ENCODE measurements at regions not wholly inside any gene's neighbourhood (a gene's known extent, or its start where the extent isn't known, plus 50 kb on each side); places are given as distances from the start of the nearest gene placed in this dataset.
"Not testable (repeated sequence)": the region's sequence is repeated elsewhere in the genome, so short reads cannot be mapped to it uniquely, and the experiment has no call there.

DNA sequence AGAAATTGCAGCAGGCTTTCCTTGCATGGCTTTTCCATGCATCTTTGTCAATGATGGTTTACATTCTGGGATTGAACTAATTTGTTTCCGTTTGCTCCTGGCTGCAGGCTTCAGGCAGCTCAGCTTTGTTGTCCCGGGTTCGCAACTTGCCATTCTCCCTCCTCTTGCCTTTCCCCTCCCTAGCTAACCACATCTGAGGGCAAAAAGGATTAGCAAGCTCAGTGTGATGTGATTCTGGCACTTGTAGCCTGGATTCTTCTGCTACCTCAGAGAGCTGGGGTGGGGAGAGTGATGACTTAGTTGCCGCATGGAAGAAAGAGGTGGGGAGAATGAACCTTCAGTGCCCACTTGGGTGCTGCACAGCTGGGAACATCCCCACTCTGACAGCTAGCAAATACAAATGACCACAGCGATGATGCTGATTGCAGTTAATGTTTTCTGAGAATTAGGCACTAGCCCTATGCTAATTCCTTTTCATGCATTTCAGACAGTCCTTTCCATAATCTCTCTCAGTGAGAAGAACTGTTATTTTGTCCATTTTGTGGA, 120.2 kb upstream of the SALL1 start:
- no peaks in the 10 kb centered on the region for H3K4me1 Mint-ChIP-seq
- no peak overlapping the region for H3K4me3 Mint-ChIP-seq
- no peaks in the 10 kb centered on the region for H3K36me3 Mint-ChIP-seq (ENCODE audit: insufficient read depth)
- H3K27ac Mint-ChIP-seq (ENCODE audit: low read depth) = no peak overlapping the region
- DNase-seq (ENCODE audit: low spot score in 2 of 2) = no peak
- ATAC-seq (replicated peaks; ENCODE audit: extremely low read depth, poor library complexity, severe bottlenecking) = no peak
- peaks cover 5% of the 10 kb centered on the region for H3K9me3 Mint-ChIP-seq
- no peaks in the 10 kb centered on the region for H3K27me3 Mint-ChIP-seq

- Mint-ChIP-seq H3K27ac (ENCODE audit: low read depth) (no peak overlapping the region), H3K4me1 (no peaks in the 10 kb centered on the region), H3K27me3 (no peaks in the 10 kb centered on the region), H3K9me3 (no peaks in the 10 kb centered on the region), H3K36me3 (ENCODE audit: insufficient read depth) (no peaks in the 10 kb centered on the region), H3K4me3 (no peak overlapping the region)
- no peak for ATAC-seq (replicated peaks; ENCODE audit: extremely low read depth, poor library complexity, severe bottlenecking)
- DNase-seq (ENCODE audit: low spot score in 2 of 2) = no peak
Observed at GRCh38 chr16:51268237-51268636, 117.2 kb upstream of the SALL1 start.

GRCh38 chr16:51267681-51268080, 116.6 kb upstream of the SALL1 start:
- Mint-ChIP-seq H3K4me3 (no peak overlapping the region), H3K27me3 (no peaks in the 10 kb centered on the region), H3K27ac (ENCODE audit: low read depth) (no peak overlapping the region), H3K36me3 (ENCODE audit: insufficient read depth) (no peaks in the 10 kb centered on the region), H3K4me1 (no peaks in the 10 kb centered on the region), H3K9me3 (no peaks in the 10 kb centered on the region)
- DNase-seq (ENCODE audit: low spot score in 2 of 2) (no peak), ATAC-seq (replicated peaks; ENCODE audit: extremely low read depth, poor library complexity, severe bottlenecking) (no peak)

DNA sequence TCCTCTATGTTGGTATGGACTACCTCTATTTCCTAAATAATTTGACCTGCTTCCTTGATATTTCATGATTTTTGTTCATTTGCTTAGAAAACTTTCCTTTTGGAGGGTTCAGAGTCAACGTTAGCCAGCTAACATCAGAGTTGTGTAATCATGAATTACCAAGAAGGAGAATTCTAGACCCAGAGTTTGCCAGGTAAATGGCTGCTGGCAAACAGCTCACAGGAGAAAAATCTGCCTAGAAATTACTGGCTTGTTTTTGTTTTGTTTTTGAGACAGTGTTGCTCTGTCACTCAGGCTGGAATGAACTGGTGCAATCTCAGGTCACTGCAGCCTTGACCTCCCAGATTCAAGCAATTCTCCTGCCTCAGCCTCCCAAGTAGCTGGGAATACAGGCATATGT, 111.4 kb upstream of the SALL1 start:
- Mint-ChIP-seq H3K27me3 (no peaks in the 10 kb centered on the region), H3K4me3 (no peak overlapping the region), H3K27ac (ENCODE audit: low read depth) (no peak overlapping the region), H3K36me3 (ENCODE audit: insufficient read depth) (no peaks in the 10 kb centered on the region), H3K9me3 (peaks cover 15% of the 10 kb centered on the region), H3K4me1 (no peaks in the 10 kb centered on the region)
- ATAC-seq (replicated peaks; ENCODE audit: extremely low read depth, poor library complexity, severe bottlenecking) (no peak), DNase-seq (ENCODE audit: low spot score in 2 of 2) (no peak)

- ATAC-seq (replicated peaks; ENCODE audit: extremely low read depth, poor library complexity, severe bottlenecking) = no peak
- Mint-ChIP-seq H3K4me1 (no peaks in the 10 kb centered on the region), H3K4me3 (no peak overlapping the region), H3K36me3 (ENCODE audit: insufficient read depth) (no peaks in the 10 kb centered on the region), H3K9me3 (peaks cover 15% of the 10 kb centered on the region), H3K27me3 (no peaks in the 10 kb centered on the region), H3K27ac (ENCODE audit: low read depth) (no peak overlapping the region)
- no peak for DNase-seq (ENCODE audit: low spot score in 2 of 2)
Observed at GRCh38 chr16:51261919-51262318, 110.8 kb upstream of the SALL1 start.

DNA sequence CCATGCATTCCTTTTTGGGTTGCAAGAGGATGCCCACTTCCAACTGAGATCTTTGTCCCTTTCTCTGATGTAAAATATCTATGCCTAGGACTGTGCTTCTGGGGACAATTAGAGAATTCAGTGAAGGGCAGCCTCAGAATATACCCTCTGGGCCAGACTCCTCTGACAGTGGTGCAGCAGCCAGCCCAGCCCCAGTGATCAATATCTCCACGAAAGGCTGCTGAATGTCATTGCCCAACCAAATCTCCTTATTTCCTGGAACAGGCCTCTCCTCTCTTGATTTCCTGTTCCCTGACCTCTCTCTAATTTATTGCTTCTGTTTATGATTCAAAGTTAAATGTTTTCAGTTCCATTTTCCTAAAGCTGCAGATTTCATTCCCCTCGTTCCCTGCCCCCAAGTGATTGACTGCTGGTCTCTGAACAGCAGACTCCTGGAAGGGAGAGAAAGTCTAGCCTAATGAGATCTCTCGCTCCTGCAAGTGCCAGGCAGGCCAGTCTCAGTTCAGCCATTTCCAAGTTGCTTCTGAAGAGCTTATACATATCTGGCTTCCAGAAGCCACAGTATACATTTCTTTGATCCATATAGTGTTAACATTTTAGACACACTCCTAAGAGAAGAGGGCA, 104.4 kb upstream of the SALL1 start:
- DNase-seq (ENCODE audit: low spot score in 2 of 2) (no peak), ATAC-seq (replicated peaks; ENCODE audit: extremely low read depth, poor library complexity, severe bottlenecking) (no peak)
- Mint-ChIP-seq H3K27me3 (no peaks in the 10 kb centered on the region), H3K4me1 (no peaks in the 10 kb centered on the region), H3K27ac (ENCODE audit: low read depth) (no peak overlapping the region), H3K36me3 (ENCODE audit: insufficient read depth) (peaks cover 2% of the 10 kb centered on the region), H3K9me3 (peaks cover 32% of the 10 kb centered on the region), H3K4me3 (no peak overlapping the region)

- ATAC-seq (replicated peaks; ENCODE audit: extremely low read depth, poor library complexity, severe bottlenecking); H3K27me3 Mint-ChIP-seq; H3K4me1 Mint-ChIP-seq; H3K27ac Mint-ChIP-seq (ENCODE audit: low read depth); H3K36me3 Mint-ChIP-seq (ENCODE audit: insufficient read depth); DNase-seq (ENCODE audit: low spot score in 2 of 2); H3K4me3 Mint-ChIP-seq: not testable (repeated sequence)
- peaks cover 32% of the 10 kb centered on the region for H3K9me3 Mint-ChIP-seq
Observed at GRCh38 chr16:51254390-51254789, 103.3 kb upstream of the SALL1 start.

GRCh38 chr16:51248217-51248616, 97.1 kb upstream of the SALL1 start:
- no peaks in the 10 kb centered on the region for H3K4me1 Mint-ChIP-seq
- H3K4me3 Mint-ChIP-seq = no peak overlapping the region
- ATAC-seq (replicated peaks; ENCODE audit: extremely low read depth, poor library complexity, severe bottlenecking) (no peak), DNase-seq (ENCODE audit: low spot score in 2 of 2) (no peak)
- H3K27ac Mint-ChIP-seq (ENCODE audit: low read depth) = no peak overlapping the region
- H3K36me3 Mint-ChIP-seq (ENCODE audit: insufficient read depth) = peaks cover 2% of the 10 kb centered on the region
- peaks cover 6% of the 10 kb centered on the region for H3K9me3 Mint-ChIP-seq
- no peaks in the 10 kb centered on the region for H3K27me3 Mint-ChIP-seq

DNA sequence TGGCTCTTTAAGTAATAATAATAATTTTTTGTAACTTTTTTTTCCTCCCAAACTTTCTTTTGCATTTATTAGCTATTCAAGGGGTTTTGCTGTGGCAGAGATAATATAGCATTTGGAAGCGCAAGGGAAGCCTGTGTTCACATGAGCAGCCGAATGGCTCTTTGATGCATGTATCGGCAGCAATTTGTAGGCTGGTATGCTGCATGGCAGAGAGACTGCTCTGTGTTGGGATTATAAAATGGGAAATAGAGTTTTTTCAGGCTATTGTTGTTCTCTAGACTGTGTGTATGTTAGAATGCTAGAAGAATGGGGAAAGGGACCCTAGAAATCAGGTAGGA, 94.6 kb upstream of the SALL1 start:
- H3K27me3 Mint-ChIP-seq = no peaks in the 10 kb centered on the region
- H3K36me3 Mint-ChIP-seq (ENCODE audit: insufficient read depth) = peaks cover 2% of the 10 kb centered on the region
- H3K4me1 Mint-ChIP-seq = no peaks in the 10 kb centered on the region
- no peak overlapping the region for H3K4me3 Mint-ChIP-seq
- H3K9me3 Mint-ChIP-seq = no peaks in the 10 kb centered on the region
- ATAC-seq (replicated peaks; ENCODE audit: extremely low read depth, poor library complexity, severe bottlenecking) (no peak), DNase-seq (ENCODE audit: low spot score in 2 of 2) (no peak)
- no peak overlapping the region for H3K27ac Mint-ChIP-seq (ENCODE audit: low read depth)

DNA sequence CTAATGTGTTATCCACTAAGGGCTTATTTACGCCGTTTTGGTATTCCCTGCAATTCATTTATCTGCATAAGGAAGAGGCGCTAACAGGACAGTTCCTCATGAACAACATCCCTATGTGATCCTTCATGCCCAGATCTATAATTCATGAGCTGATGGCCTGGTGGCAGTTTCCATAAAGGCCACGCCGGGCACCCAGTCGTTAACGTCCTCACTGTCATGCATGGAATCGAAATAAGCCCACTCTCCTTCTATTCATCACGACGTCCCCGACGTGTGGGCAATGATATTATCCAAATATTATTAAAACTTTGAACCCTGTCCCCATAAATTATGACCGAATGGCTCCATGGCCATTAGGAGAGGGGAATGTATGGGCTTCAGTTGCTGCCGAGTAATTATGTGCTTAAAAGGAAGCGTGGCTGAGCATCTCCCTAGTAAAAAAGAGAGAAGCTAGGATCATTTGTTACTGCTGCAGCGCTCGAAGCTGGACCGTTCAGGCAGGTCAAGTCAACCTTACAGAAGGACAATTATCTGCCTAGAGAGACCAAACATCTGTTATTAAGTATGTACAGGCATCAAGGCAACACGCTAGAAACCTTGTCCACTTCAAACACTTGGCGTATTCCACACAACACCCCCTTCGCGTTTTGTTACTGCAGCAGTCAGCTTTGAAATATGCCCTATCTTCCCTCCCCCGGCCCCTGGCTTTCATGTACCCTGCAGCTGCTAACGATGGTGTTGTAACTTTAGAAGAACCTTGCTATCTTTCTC, 94.0 kb upstream of the SALL1 start:
- Mint-ChIP-seq H3K4me3 (no peak overlapping the region), H3K36me3 (ENCODE audit: insufficient read depth) (peaks cover 2% of the 10 kb centered on the region), H3K9me3 (peaks cover 1% of the 10 kb centered on the region), H3K4me1 (no peaks in the 10 kb centered on the region), H3K27me3 (no peaks in the 10 kb centered on the region), H3K27ac (ENCODE audit: low read depth) (no peak overlapping the region)
- no peak for ATAC-seq (replicated peaks; ENCODE audit: extremely low read depth, poor library complexity, severe bottlenecking)
- DNase-seq (ENCODE audit: low spot score in 2 of 2) = no peak

DNA sequence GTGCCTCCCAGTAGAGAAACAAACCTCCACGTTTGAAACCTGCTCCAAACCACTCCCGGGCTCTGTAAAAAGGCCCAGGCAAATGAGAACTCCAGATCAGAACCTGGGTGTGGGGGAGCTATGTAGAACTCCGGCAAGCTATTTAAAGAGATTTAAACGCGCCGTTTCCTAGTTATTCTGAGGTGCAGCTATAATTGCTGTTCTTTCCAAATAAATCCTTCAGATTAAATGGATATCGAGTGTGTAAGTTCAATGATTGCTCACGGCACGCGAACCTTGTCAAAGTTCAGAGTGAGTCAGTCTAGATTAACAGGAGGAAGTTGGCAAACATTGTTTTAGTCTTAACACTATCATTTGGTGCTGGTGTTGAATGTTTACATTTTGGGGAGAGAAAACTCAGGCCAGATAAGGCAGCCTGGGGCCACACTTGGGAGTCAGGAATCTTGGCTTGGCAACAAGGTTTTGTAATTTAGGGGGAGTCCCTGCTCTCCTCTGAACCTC, 92.9 kb upstream of the SALL1 start:
- ATAC-seq (replicated peaks; ENCODE audit: extremely low read depth, poor library complexity, severe bottlenecking) (no peak), DNase-seq (ENCODE audit: low spot score in 2 of 2) (no peak)
- H3K27me3 Mint-ChIP-seq = no peaks in the 10 kb centered on the region
- no peaks in the 10 kb centered on the region for H3K36me3 Mint-ChIP-seq (ENCODE audit: insufficient read depth)
- no peak overlapping the region for H3K4me3 Mint-ChIP-seq
- peaks cover 12% of the 10 kb centered on the region for H3K9me3 Mint-ChIP-seq
- H3K27ac Mint-ChIP-seq (ENCODE audit: low read depth) = no peak overlapping the region
- no peaks in the 10 kb centered on the region for H3K4me1 Mint-ChIP-seq

GRCh38 chr16:51242296-51242994, 91.4 kb upstream of the SALL1 start:
- no peak overlapping the region for H3K27ac Mint-ChIP-seq (ENCODE audit: low read depth)
- DNase-seq (ENCODE audit: low spot score in 2 of 2) (no peak), ATAC-seq (replicated peaks; ENCODE audit: extremely low read depth, poor library complexity, severe bottlenecking) (no peak)
- peaks cover 13% of the 10 kb centered on the region for H3K9me3 Mint-ChIP-seq
- no peaks in the 10 kb centered on the region for H3K4me1 Mint-ChIP-seq
- H3K36me3 Mint-ChIP-seq (ENCODE audit: insufficient read depth) = no peaks in the 10 kb centered on the region
- H3K4me3 Mint-ChIP-seq = no peak overlapping the region
- no peaks in the 10 kb centered on the region for H3K27me3 Mint-ChIP-seq

DNA sequence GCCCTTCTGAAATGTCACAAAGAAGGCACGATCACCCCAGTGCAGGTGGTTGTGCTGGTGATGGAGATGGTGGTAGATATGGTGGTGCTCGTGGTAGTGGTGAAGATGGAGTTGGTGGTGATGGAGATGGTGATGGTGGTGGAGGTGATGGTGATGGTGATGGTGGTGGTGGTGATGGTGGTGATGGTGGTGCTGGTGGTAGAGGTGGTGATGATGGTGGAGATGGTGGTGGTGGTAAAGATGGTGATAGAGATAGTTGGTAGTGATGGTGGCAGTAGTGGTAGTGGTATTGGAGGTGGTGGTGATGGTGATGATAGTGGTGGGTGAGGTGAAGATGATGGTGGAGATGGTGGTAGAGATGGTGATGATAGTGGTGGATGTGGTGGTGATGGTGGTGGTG, 88.1 kb upstream of the SALL1 start:
- ATAC-seq (replicated peaks; ENCODE audit: extremely low read depth, poor library complexity, severe bottlenecking) (no peak), DNase-seq (ENCODE audit: low spot score in 2 of 2) (no peak)
- no peak overlapping the region for H3K4me3 Mint-ChIP-seq
- H3K36me3 Mint-ChIP-seq (ENCODE audit: insufficient read depth) = peaks cover 2% of the 10 kb centered on the region
- H3K27ac Mint-ChIP-seq (ENCODE audit: low read depth) = no peak overlapping the region
- peaks cover 13% of the 10 kb centered on the region for H3K9me3 Mint-ChIP-seq
- H3K4me1 Mint-ChIP-seq = no peaks in the 10 kb centered on the region
- no peaks in the 10 kb centered on the region for H3K27me3 Mint-ChIP-seq

Data from central memory CD8-positive, alpha-beta T cell (primary cell).